Stimulated activated CD4-positive, alpha-beta T cell treated with anti-CD3 and anti-CD28 coated beads, Interleukin-4, amount 100 ng/mL, for 1 hour (primary cell): ENCODE measurements at regions not wholly inside any gene's neighbourhood (a gene's known extent, or its start where the extent isn't known, plus 50 kb on each side); places are given as distances from the start of the nearest gene placed in this dataset.

Experiments
- DNase-seq: peaks from one replicate; pipeline ENCODE4 v3.0.0-alpha.2; 2020

- DNase-seq: no peak
Observed at GRCh38 chr2:82538590-82539279, 1920.3 kb downstream of the SUCLG1 start.

GRCh38 chr2:82528288-82528687 lies 1930.8 kb downstream of the SUCLG1 start:
- DNase-seq: no peak

GRCh38 chr2:82527124-82527523 lies 1932.0 kb downstream of the SUCLG1 start:
- DNase-seq: no peak

- no peak for DNase-seq
Observed at GRCh38 chr2:82526277-82526676, 1932.8 kb downstream of the SUCLG1 start.

- no peak for DNase-seq
Observed at GRCh38 chr2:82525744-82526143, 1933.3 kb downstream of the SUCLG1 start.

GRCh38 chr2:82524826-82525225 lies 1934.3 kb downstream of the SUCLG1 start:
- DNase-seq: no peak

GRCh38 chr2:82511894-82512293 lies 1947.2 kb downstream of the SUCLG1 start:
- no peak for DNase-seq

- DNase-seq: no peak
Observed at GRCh38 chr2:82508702-82509101, 1950.4 kb downstream of the SUCLG1 start.

GRCh38 chr2:82507657-82508056 lies 1951.4 kb downstream of the SUCLG1 start:
- no peak for DNase-seq

GRCh38 chr2:82501217-82501616 lies 1957.9 kb downstream of the SUCLG1 start:
- no peak for DNase-seq

GRCh38 chr2:82498777-82499443 lies 1960.2 kb downstream of the SUCLG1 start:
- DNase-seq: no peak

- DNase-seq: no peak
Observed at GRCh38 chr2:82494739-82495138, 1964.3 kb downstream of the SUCLG1 start.

GRCh38 chr2:82491591-82491990 lies 1967.5 kb downstream of the SUCLG1 start:
- DNase-seq: no peak

GRCh38 chr2:82487354-82487753 lies 1971.7 kb downstream of the SUCLG1 start:
- no peak for DNase-seq

- DNase-seq: no peak
Observed at GRCh38 chr2:82485701-82486100, 1973.4 kb downstream of the SUCLG1 start.

GRCh38 chr2:82481207-82481606 lies 1977.9 kb downstream of the SUCLG1 start:
- no peak for DNase-seq

GRCh38 chr2:82478641-82479040 lies 1980.4 kb downstream of the SUCLG1 start:
- no peak for DNase-seq

GRCh38 chr2:82476094-82476493 lies 1983.0 kb downstream of the SUCLG1 start:
- no peak for DNase-seq

- DNase-seq: no peak
Observed at GRCh38 chr2:82428251-82428650, 2030.8 kb downstream of the SUCLG1 start.

- DNase-seq: no peak
Observed at GRCh38 chr2:82412021-82412420, 2047.1 kb downstream of the SUCLG1 start.

GRCh38 chr2:82411071-82411470 lies 2048.0 kb downstream of the SUCLG1 start:
- DNase-seq: no peak

- DNase-seq: no peak
Observed at GRCh38 chr2:82395531-82395930, 2063.5 kb downstream of the SUCLG1 start.

GRCh38 chr2:82391386-82391785 lies 2067.7 kb downstream of the SUCLG1 start:
- no peak for DNase-seq

GRCh38 chr2:82355622-82356021 lies 2051.1 kb upstream of the LRRTM1 start:
- DNase-seq: no peak

GRCh38 chr2:82345910-82346309 lies 2041.4 kb upstream of the LRRTM1 start:
- DNase-seq: no peak
